ENCODE measurements at regions not wholly inside any gene's neighbourhood (a gene's known extent, or its start where the extent isn't known, plus 50 kb on each side); places are given as distances from the start of the nearest gene placed in this dataset.

DNA sequence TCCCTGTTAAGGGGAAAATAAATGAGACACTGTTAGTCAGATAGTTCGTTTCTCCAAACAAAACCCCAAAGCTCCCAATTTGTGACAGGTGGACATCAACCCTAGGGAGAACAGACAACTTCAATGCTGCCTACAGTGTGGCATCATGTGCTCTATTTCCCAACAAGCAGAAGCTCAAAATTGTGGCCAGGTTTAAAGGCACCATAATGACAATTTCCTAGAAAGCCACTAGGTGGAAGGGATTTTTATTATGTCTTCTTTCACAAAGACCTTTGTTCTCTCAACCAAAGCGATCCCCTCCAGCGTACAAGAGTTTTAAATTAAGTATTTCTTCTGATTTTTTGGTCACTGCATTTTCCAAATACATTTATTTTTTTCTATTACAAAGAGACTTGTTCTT is 88.0 kb upstream of the MBIP start:
- no peak for DNase-seq

DNA sequence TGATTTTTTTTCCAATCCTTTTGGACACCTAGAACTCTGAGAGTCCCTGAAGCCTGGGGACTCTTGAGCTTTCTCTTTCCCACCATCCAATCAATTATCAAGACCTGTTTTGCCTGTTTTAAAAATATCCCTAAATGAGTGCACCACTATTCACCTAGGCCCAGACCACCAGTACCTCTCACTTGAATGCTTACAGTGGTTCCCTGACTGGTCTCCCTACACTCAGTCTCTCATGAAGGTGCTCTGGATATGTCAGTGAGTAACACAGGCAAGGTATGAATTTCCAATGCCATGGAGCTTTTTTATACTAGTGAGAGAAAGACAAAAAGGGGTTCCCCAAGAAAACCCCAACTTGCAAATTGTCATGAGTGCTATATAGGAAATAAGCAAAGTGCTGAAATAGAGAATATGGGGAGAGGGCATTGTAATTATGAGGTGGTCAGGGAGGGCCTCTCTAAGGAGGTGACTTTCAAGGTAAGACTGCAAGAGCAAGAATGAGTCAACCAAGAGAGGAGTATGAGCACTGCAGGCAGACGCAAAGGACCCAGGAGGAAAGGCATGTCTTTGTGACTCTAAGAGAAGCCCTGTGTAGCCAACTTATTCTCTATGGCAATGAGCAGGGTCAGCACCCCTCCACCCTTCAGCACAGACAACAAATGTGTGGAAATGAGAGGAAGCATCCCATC is 85.3 kb upstream of the MBIP start:
- no peak for DNase-seq

DNA sequence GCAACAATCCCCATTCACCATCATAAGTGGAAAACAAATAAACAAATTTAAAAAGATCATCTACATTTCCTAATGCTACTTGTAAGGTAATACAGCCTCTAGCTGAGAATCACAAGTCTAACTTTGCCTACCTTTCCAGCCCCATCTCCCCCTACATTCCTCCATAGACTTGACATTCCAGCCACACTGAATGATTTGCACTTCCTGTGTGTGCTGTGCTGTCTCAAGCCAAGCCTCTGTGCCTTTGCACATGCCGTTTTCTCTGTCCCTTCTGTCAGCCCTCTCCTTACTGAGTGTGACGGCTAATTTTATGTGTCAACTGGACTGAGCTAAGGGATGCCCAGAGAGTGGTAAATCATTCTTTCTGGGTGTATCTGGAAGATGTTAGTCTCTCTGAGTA is 82.4 kb upstream of the MBIP start:
- DNase-seq = no peak

DNA sequence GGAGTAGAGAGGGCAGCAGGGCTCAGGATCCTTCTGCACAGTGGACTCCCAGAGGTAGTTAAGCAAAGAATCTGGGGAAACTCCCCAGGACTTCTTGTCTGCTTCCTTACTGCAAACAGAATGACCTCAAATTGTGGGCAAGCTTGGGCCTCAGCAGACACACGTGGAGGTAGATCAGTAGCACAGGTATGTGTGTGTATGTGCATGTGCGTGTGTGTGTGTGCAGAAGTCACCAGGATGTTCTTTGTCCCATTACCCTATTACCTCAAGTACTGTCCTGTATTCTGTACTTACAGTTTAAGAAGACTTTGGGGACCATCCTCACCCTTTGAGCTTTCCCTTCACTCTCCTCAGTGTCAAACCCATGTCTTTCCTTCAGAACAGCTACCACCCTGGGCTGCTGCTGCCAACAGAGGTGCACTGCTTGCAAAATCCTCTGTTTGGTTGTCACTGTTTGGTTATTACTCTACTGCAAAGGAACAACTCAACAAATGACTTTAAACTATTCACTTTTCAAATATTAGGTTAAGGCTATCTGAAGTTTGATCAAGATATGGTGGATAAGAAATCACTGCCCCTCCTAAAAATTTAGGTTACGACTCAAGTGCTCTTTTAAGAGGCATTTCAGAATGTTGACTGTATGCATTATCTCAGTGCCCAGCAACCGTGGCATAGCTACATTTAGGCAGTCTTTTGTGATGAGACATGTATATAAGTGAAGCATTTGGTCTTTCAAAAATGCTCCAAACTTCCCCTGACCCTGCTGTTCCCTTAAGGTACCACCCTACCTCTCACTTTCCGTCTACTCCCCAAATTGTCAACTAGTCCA is 78.2 kb upstream of the MBIP start:
- DNase-seq = no peak

DNA sequence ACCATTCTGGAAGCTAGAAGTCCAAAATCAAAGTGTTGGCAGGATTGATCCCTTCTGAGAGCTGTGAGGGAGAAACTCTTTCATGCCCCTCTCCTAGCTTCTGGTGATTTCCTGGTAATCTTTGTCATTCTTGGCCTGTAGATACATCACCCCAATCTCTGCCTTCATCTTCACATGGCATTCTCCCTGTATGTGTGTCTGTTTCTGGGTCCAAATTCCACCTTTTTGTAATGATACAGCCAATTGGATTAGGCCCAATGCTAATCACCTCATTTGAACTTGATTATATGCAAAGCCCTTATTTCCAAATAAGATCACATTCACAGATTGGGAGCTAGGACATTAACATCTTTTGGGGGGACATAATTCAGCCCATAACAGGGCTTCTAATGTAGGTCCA is 76.9 kb upstream of the MBIP start:
- DNase-seq = no peak

DNA sequence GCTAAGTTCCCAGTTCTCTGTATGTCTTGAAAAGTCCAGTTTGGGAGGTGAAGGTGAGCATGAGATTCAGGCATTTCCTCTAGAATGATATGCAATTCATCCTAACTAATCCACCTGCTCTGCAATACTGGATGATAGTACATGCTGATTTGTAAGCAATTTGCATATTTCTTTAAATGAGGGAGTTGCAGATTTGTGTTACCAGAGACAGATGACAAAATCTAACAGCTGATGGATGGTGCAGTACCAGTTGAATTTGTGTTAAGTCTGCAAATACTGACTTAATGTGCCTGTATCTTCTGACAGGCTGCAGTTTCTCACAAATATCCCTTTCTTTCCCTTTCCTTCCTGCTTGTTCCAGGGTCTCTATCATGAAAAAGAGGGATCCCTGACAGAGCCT is 76.4 kb upstream of the MBIP start:
- no peak for DNase-seq

DNA sequence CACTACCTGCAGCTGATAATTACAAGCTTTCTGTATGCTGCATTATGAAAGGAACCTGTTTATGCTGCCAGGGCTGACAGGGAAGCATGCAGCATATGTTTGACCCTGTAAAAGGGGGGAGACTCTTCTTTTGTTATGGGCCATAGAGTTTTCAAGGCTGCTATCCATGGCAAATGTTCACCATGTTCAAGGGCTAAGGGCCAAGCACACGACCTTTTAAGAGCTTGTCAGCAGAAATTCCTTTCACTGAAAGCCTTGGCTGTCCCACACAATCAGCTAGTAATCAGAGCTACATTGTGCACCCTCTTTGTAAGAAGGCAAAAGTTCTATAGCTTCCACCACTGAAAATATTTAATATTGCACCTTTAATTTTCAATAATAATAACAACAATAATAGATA is 74.2 kb upstream of the MBIP start:
- no peak for DNase-seq

DNA sequence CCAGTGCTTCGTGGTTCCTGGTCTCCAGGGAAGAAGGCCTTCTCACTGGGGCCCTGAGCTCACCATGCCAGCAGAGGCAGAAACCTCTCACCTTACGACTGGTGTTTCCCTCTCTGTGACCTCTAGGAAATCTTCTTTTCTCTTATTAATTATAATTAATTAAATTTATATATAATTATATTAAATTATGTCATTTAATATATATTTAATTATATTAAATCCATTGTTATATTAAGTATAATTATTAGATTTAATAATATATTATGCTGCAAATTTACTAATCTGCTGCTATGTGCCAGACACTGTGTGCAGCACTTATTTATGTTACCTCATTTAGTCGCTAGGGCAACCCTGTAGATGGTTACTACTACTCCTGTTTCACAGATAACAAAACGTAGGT is 70.3 kb upstream of the MBIP start:
- no peak for DNase-seq

DNA sequence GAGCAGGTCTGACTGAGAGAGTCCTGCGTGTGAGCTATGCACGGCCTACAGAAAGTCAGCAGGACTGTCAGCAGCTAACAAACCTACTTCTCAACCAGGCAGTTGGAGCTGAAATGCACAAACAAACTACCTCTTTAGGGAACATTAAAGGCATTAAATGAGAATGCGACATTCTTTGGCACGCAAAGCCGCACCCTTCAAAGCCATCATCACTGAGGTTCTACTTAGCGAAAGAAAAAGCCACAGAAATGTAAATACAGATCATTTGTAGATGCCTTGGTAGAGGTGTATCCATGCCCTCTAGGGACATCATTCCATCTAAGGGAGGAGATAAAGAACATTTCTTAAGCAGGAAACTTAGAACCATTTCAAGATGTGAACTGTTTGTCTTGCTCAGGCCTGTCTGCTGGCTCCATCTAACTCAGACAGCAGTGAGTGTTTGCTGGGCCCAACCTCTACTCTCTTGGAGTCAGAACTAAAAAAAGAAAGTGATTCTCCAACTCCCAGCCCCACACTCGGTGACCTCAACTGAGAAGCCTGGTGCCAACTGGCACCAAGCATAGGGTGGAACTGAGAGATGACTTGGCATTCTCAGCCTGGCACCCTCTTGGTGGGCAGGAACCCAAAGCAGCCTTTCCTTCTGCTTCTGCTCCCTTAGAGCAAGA is 63.5 kb upstream of the MBIP start:
- DNase-seq = no peak

DNA sequence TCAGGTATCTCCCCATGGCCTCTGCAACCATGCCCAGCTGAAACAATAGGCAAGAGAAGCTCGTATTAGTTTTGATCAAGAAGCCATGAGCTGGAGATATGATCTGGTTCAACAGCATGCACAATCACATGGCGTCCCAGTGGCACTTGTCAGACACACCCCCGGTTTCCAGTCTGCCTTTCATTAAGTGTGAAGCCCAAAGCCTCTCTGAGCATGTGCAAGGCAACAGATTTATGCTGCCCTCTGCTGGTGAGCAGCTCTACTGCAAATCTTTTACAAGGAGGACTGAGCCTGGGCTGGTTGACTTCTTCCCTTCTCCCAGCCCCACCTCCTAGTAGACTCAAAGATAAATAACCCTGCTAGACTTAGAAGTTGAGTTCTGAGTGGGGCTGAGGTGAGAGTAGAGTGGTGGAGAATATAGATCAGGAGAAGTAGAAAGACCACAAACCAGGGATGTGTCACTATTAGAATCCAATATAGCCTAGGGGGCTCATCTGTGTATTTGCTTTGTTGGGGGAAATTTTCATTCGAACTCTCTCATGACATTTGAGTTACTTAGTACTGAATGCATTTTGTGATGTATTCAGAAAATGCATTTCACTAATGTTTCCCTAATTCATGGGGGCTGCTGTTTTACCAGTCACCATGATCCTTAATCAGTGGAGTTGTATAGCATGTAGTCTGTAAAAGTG is 53.7 kb upstream of the MBIP start:
- peak; percentile 81 for DNase-seq
